GM18520 (cell line): ENCODE measurements at regions not wholly inside any gene's neighbourhood (a gene's known extent, or its start where the extent isn't known, plus 50 kb on each side); places are given as distances from the start of the nearest gene placed in this dataset.

Experiments used
- ATAC-seq: cut with Tn5 transposase; IDR thresholded peaks from one replicate; pipeline ENCODE4 v1.9.1; 2021; ENCODE audit not compliant: unreplicated experiment

DNA sequence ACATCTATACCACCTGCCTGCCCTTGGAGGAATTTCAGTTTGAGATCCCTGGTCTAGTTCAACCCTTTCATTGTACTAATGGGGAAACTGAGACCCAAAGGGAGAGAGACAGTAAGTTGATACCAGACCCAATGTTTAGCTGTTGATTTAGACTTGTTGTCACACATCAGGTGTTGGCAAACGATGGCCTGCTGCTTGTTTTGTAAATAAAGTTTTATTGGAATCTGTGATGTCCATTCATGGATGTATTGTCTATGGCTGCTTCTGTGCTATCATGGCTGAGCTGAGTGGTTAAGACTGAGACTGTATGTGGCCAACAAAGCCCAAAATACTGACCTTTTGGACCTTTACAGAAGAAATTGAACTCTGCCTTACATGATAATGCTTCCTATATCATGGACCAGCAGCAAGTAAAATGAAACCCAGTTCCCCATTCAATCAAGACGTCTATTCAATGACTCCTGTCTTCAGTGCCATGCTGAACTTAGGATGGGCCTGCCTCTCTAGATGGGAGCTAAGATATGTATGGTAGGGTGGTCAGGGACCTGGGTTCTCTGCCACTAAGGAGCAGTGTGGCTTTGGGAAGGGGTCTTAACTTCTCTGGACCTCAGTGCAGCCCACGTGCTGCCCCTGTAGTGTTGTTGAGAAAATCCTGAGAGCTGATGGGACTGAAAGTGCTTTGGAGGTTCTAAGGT lies 111.0 kb downstream of the IRX5 start:
- ATAC-seq, result no peak

DNA sequence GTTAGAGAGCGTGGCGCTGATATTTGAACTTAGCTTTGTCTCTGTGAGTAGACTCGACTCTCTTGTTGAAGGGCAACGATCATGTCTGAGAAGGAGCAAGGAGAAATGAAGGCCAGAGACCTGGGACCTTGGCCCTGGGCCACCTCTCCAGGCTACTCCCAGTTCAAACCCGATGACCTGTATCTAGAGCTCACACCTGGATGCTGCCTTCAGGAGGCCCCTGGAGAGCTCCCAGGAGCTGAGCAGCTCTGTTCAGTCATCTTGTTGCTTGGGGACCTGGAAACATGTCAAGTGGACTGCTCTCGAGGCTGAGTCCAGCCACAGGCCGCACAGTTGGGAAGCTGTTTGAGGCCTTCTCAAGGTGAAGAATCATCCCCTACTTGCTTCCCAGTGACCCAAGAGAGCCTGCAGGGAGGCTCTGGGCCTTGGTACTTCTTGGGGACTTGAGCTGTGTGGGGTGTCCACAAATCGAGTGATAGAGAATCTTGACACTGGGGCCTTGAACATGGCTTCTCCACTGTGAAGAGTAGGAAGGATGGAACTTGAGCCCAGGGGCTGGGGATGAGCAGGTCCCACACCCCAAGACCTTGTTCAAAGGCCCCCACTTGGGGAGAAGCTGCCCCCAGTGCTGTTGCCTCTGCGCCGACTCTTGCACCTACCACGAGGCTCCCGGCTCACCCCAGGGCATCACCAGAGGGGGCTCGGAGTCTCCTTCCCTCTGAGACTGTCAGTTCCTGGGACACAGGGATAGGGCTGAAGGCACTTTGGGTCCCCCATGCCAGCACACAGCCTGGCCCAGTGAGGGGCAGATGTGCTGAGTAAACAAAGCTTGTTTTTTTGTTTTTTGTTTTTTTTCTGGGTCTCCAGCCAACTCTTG lies 112.1 kb downstream of the IRX5 start:
- no peak for ATAC-seq

DNA sequence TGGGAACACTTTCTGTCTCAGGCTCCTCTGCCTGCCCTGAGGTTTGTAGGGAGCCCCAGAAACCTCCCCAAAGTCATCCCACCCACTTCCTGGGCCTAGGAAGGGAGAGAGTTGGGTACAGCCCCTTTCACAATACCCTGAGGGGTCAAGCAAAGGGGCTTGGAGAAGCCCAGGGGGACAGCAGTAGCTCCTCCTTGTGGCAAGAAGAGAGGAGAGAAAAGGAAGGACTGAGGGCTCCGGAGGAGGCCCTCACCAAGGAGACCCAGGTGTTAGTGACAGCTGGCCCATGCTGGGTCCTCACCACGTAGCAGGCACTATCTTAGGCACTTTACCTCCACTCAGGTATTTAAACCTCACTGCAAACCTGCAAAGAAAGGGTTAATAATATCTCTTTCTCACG lies 112.8 kb downstream of the IRX5 start:
- no peak for ATAC-seq

- ATAC-seq, result no peak
These were observed 113.7 kb downstream of the IRX5 start for GRCh38 chr16:55044201-55044975.

DNA sequence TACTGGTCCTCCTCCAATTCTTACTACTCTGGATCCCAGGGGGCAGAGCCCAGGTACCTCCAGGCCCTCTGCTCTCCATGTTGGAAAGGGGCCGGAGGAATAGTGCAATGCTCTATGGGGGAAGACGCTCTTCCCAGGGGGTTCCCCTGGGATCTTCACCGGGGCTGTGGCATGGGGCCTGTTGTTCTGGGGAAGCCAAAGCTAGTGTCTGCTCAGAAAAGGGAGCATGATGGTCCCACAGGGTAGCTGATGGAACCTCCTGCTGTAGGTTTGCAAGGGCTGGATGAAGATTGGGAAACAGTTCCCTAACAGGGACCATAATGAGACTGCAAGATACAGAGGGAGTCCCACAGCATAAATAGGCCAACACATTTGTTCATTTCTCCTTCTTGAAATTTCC lies 114.7 kb downstream of the IRX5 start:
- ATAC-seq, result no peak

DNA sequence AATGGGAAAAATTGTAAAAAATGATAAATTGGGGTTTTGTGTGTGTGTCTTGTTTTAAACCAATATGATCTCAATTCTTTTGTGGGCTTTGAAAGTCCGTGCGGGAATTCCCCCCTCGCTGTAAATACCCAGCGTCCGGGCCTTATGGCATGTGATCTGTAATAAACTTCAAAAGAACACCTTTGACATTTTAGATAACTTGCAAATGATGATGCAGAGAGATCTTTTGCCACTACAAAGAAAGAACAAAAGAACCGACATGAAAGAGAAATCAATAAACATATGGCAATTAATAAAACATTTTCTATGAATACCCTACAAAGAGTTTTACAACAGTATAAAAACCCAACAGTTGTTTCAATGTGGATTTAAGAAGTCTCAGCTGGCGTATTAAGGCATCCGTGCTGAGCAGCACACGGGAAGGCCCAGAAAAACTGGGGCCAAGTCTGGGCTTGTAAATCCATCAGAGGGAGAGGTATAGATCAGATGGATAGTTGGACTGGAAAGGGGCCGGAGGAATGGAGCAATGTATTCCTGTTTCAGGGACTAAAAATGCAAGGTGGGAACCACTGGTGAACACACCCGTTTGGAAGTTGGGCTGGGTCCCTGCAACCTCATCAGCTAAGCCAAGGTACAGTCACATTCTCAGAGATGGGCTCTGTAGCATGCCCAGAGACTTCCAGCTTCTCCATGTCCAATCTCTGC lies 115.2 kb downstream of the IRX5 start:
- ATAC-seq, result no peak

- no peak for ATAC-seq
These were observed 115.8 kb downstream of the IRX5 start for GRCh38 chr16:55046513-55046912.

- ATAC-seq, result no peak
These were observed 116.3 kb downstream of the IRX5 start for GRCh38 chr16:55046916-55047315.

DNA sequence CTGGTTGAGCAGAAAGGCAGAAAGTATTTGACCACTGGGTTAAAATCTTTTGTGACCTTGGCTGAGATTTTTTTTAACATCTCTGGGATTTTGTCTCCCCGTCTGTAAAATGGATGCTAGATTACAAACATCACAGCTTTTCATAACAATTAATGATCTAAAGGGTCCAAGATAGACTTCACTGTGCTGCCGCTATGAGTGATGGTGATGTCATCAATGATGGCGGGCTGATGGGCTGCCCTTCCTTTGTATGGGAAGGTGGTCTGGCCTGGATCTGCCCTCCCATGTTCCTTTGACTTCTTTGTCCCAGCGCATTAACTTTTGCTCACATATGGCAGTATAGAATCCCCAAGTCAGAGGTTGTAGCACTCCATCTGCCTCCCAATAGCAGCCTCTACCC lies 116.7 kb downstream of the IRX5 start:
- no peak for ATAC-seq

- ATAC-seq, result no peak
These were observed 117.3 kb downstream of the IRX5 start for GRCh38 chr16:55047903-55048497.

GRCh38 chr16:55048745-55049144 lies 118.1 kb downstream of the IRX5 start:
- no peak for ATAC-seq

GRCh38 chr16:55051571-55052347 lies 121.1 kb downstream of the IRX5 start:
- ATAC-seq, result no peak

- no peak for ATAC-seq
These were observed 121.7 kb downstream of the IRX5 start for GRCh38 chr16:55052348-55052734.

DNA sequence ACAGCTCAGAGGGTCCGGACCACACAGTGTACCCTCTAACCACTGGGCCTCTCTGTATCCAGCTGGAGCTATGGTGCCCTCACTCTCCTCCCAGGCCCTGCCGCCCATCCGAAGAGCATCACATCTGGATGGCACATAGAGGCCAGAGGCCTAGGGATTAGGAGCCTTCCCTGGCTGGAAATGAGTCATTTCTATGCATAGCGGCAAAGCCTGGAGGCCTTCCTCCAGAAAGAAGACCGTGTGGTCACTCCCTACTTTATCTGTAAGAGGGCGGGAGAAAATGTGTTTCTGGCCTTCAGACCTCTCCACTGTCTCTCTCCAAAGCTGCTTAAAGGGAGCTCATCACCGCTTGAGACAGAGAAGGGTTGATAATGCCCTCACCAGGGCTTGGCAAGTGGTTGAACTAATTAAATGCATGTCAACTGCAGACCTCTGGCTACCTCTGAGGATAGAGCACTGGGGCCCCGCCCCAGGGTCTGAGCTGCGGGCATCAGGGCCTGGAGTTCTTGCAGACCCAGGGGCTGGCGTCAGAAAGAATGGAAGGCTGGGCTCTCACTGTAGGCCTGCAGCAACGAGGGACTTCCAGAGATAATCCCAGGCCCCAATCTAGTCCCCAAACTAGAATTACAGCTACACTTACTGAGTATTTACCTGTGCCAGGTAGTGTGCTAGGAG lies 122.2 kb downstream of the IRX5 start:
- no peak for ATAC-seq

- no peak for ATAC-seq
These were observed 124.6 kb downstream of the IRX5 start for GRCh38 chr16:55055262-55055661.

- ATAC-seq, result no peak
These were observed 126.1 kb downstream of the IRX5 start for GRCh38 chr16:55056585-55057401.

GRCh38 chr16:55057866-55058265 lies 127.2 kb downstream of the IRX5 start:
- ATAC-seq, result no peak

DNA sequence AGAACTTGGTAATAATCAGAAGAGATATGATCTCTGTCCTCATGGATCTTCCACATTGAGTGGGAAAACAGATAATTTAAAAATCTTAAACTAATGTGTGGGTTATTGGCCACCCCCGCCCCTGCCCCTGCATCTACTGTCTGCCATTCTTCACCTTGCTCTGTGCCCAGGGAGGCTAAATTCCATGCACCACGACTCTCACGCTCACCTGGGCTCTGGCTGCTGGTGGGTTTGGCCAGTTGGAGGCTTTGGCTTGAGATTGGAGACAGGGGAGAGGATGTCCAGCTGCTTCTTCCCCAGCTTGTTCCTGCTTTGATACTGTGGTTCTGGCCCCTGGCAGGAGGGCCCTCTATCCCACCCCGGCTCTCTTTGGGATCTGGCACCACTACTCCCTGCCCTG lies 127.9 kb downstream of the IRX5 start:
- ATAC-seq, result no peak

- no peak for ATAC-seq
These were observed 128.5 kb downstream of the IRX5 start for GRCh38 chr16:55059146-55059545.
